NCI-H1105 treated with DMSO at 0.1 percent for 48 hours (cell line): ENCODE measurements at regions not wholly inside any gene's neighbourhood (a gene's known extent, or its start where the extent isn't known, plus 50 kb on each side); places are given as distances from the start of the nearest gene placed in this dataset.
A peak's percentile ranks its signal among the peaks of the same experiment; 100 is the strongest.

Source experiments
- DNase-seq: peaks from one replicate; lab custom pipeline; 2025; lab: John Stamatoyannopoulos, UW

DNA sequence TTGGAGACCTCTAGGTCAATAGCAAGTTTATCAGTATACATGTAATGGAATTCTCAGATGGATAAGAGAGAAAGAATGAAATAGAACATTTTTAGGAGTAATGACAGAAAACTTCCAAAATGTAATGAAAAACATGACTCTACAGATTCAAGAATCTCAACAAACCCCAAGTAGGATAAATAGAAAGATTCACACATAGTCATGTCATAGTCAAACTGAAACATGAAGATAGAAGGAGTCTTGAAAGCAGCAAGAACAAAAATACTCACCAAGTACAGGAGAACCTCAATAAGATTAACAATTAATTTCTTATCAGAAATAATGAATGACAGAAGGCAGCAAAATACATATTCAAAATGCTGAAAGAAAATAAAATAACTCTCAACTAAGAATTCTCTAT is 164.5 kb downstream of the SPATA31D1 start:
- DNase-seq = no peak

DNA sequence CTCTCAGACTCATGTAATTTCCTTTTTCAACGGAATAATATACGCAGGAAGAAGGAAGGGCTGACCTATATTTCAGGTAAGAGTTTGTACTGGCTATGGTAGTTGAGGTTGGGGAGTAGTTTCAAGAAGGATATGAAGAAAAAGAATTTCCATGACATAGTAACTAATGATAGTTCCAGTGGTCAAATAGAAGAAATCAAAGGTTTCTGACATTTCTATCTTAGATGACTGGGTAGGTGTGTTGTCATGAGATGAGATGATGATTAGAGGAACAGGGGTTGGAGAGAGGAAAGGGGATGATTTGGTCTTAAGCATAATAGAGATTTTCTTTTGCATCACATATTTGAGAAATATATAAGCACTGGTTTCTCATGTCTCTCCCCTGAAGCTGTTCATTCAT is 166.0 kb downstream of the SPATA31D1 start:
- no peak for DNase-seq

DNA sequence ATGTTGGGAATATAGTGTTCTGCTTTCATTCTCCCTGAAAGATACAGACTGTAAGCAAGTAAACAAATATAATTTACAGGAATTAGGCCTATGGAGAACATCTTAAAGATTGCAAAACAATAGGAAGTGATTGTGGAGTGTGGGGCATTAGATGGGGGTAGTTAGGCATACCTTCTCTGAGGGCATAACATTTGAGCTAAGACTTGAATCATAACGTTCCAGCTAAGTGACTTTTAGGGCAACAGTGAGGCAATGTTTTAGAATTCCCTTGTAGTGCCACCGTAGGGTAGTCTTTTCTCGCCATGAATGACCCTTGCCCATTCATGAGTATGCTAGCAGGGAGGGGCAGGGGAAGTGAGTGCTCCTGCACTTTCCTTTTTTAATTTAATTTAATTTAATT is 173.3 kb downstream of the SPATA31D1 start:
- DNase-seq = no peak

DNA sequence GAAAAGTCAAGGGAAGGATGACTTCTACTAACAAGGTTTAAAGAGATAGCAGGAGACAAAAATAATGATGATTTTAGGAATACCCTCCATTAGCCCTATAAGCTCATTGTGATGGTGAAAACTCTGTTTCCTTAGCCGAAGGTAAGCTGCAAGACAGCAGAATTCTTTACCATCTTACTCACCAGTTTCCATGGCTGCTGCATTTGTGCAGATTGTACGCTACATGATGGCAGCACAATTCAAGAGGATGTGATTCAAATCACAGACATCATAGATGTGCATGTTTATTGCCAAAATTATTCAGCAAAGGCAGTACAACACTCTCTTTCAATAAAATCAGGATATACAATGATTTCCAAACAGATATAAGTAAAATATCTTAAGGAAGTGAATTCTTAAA is 175.6 kb downstream of the SPATA31D1 start:
- DNase-seq = no peak

GRCh38 chr9:82167296-82167695 is 178.7 kb downstream of the SPATA31D1 start:
- DNase-seq = no peak

DNA sequence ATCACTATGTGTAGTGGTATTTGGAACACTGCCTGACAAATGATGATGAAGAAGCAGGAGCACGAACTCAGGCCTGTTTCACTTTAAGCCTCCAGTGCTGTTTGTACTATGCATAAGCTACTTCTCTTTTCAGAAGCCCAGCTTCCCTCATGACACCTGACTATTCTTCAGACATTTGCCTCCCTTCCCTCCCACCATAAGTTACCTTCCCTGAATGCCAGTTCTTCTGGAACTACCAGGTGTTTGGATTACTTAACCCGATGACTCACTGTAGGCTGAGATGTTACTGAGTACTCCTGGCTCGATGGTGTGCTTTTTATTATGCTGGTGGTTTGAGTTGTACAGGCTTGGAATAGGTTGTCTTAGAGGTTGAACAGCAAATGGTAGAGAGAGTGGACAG is 180.0 kb downstream of the SPATA31D1 start:
- DNase-seq = no peak

- no peak for DNase-seq
Observed at GRCh38 chr9:82170866-82171265, 182.3 kb downstream of the SPATA31D1 start.

DNA sequence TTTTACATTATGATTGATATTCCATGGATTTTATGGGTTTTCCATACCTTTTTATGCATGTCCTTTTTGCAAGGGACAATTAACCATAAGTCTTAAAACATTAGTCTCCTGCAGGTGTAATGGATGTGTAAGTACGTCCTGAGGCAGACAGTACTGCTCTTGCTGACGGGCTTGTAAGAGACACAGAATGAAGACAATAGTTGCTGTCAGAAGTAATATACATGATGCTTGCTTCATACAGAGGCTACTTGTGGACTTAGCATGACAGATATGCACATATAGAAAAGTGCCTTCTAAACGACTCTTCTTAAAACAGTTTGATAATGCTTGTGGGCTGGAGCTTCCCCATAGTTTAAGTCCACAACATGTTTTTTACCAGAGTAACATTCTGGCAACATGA is 182.7 kb downstream of the SPATA31D1 start:
- no peak for DNase-seq

DNA sequence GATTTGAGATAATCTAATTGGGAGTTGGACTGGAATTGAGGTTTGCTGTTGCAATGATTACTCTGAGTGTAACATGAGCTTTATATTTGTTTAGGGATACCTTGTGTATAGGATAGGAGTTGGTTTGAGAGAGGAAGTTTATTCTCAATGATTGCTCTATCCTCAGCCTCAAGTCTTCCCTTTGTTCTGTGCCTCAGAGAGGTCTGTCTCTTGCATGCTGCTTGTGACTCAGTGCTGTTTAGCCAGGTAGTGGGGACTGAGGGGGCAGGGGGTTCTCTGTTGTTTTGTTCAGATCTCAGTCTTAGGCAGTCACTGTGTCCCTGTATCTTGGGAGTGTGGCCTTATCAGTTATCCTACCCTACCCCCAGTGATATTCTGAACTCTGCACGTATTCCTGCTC is 192.1 kb downstream of the SPATA31D1 start:
- no peak for DNase-seq

- no peak for DNase-seq
Observed at GRCh38 chr9:82183181-82183860, 194.7 kb downstream of the SPATA31D1 start.

DNA sequence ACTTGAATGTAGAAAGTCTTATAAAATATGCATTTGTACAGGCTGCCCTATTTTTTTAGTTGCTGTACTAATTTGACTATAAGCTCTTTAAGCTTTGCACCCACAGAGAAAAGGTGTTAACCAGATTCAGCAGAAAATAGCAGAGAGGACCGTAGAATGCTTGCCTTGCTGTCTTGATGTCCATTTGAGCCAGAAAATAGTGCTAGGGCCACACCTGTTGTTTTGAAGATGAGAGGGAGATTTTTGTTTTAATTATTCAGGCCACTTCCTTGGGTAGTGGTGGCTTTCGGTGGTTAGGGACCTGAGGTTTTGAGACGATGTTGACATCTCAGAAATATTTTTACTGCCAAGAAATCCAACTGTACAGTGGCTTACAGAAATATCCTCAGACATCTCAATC is 196.0 kb downstream of the SPATA31D1 start:
- no peak for DNase-seq

GRCh38 chr9:82188817-82189216 is 200.2 kb downstream of the SPATA31D1 start:
- no peak for DNase-seq

- DNase-seq = no peak
Observed at GRCh38 chr9:82191082-82191770, 202.7 kb downstream of the SPATA31D1 start.

DNA sequence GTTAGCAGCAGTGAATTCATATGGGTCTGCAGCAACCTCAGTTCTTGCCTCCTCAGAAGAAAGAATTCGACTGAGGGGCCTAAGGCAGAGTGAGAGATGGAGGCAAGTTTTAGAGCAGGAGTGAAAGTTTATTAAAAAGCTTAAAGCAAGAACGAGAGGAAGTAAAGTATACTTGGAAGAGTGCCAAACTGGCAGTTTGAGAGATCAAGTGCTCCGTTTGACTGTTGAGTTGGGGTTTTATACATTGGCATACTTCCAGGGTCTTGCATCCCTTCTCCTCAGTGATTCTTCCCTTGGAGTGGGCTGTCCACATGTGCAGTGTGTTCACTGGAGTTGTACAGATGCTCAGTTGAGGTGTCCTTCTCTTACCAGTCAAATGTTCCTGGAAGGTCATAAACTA is 203.6 kb downstream of the SPATA31D1 start:
- DNase-seq = peak; percentile 33

GRCh38 chr9:82196622-82197441 is 208.3 kb downstream of the SPATA31D1 start:
- peak; percentile 97 for DNase-seq

GRCh38 chr9:82201196-82201595 is 212.6 kb downstream of the SPATA31D1 start:
- DNase-seq = no peak

DNA sequence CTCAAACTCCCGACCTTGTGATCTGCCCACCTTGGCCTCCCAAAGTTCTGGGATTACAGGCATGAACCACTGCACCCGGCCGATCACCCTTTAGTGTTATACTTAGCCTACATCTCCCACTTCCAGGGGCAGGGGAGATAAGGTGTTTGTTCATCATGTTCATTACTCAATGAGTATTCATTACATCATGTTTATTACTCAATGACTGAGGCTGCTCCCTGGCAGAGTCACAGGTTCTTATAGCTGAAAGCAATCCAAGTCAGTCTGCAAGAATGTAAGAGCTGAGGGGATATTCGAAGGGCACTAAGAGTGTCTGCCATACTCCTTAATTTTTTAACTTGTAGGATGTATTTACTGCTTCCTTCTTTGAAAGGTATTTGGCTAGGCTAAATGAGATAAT is 214.2 kb downstream of the SPATA31D1 start:
- DNase-seq = no peak

DNA sequence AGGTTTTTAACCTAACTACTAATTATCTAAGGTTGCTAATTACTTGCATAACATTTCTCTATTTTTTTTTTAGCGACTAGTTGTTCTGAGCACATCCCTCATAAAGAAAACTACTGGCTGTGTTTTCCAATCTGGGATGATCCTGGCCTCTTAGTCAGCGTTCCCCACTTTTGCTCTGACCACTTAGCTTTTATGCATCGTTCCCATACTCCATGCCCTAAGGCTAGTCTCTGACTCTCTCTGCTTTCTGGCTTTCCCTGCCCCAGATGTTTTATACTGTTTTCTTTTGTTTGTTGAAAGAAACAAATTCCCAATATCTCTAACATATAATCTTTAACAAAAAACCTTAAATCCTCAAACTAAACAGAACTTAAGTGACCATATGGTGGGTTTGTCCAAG is 217.9 kb downstream of the SPATA31D1 start:
- DNase-seq = no peak

GRCh38 chr9:82206946-82207345 is 218.4 kb downstream of the SPATA31D1 start:
- DNase-seq = no peak

GRCh38 chr9:82208741-82209450 is 220.3 kb downstream of the SPATA31D1 start:
- no peak for DNase-seq

GRCh38 chr9:82209797-82210470 is 221.4 kb downstream of the SPATA31D1 start:
- no peak for DNase-seq

- DNase-seq = no peak
Observed at GRCh38 chr9:82212885-82213284, 224.3 kb downstream of the SPATA31D1 start.
